Cardiac muscle cell (in vitro differentiated cells and primary cell): ENCODE measurements at regions not wholly inside any gene's neighbourhood (a gene's known extent, or its start where the extent isn't known, plus 50 kb on each side); places are given as distances from the start of the nearest gene placed in this dataset.
"Not testable (repeated sequence)": the region's sequence is repeated elsewhere in the genome, so short reads cannot be mapped to it uniquely, and the experiment has no call there.

Source experiments
- DNase-seq, 2 donors: peaks; one replicate each; pipeline versions ENCODE4 v3.0.0 to v3.0.0-alpha.2; 2010 to 2017; ENCODE audit warnings: low read depth in 1 of 2, low spot score in 1 of 2
- H3K27ac ChIP-seq: fragments of 200-600 bp; sonication (generic); 2 replicates; pipeline ENCODE4 v1.5.1; 2016
- H3K27me3 ChIP-seq: fragments of 200-600 bp; sonication (generic); 2 replicates; pipeline ENCODE4 v1.6.0; 2016; ENCODE audit warnings: control low read depth
- H3K36me3 ChIP-seq: fragments of 200-600 bp; sonication (generic); 2 replicates; pipeline ENCODE4 v1.5.1; 2016; ENCODE audit warnings: control low read depth
- H3K4me1 ChIP-seq: fragments of 200-600 bp; sonication (generic); 2 replicates; pipeline ENCODE4 v1.8.1; 2017; ENCODE audit warnings: low read depth, mild to moderate bottlenecking, mixed run types
- H3K4me3 ChIP-seq: fragments of 200-600 bp; sonication (generic); 2 replicates; pipeline ENCODE4 v1.5.1; 2016; ENCODE audit warnings: mild to moderate bottlenecking
- H3K9me3 ChIP-seq: fragments of 200-600 bp; sonication (generic); 2 replicates; pipeline ENCODE4 v1.5.1; 2017; ENCODE audit warnings: low read depth, mild to moderate bottlenecking, control low read depth
- TF ChIP-seq, protein P1 (sequence below): IDR thresholded peaks from 2 replicates; pipeline ENCODE4 v1.5.1; 2012; ENCODE audit warnings: low read depth, mild to moderate bottlenecking, low read length

DNA sequence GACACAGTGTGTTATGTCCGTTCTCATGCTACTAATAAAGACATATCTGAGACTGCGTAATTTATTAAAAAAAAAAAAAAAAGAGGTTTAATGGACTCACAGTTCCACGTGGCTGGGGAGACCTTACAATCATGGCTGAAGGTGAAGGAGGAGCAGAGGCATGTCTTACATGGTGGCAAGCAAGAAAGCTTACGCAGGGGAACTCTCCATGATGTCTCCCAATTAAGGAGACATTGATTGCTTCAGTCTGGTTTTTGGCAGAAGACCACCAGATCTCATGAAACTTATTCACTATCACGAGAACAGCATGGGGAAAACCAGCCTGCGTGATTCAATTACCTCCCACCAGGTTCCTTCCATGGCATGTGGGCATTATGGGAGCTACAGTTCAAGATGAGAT is 221.8 kb downstream of the ASMT start:
- no peaks in the 10 kb centered on the region for H3K27me3 ChIP-seq
- H3K4me3 ChIP-seq: no peak overlapping the region
- no peaks in the 10 kb centered on the region for H3K36me3 ChIP-seq
- no peak for DNase-seq
- no peaks in the 10 kb centered on the region for H3K4me1 ChIP-seq
- no peaks in the 10 kb centered on the region for H3K9me3 ChIP-seq
- H3K27ac ChIP-seq: no peak overlapping the region
- TF ChIP-seq, protein P1, sequence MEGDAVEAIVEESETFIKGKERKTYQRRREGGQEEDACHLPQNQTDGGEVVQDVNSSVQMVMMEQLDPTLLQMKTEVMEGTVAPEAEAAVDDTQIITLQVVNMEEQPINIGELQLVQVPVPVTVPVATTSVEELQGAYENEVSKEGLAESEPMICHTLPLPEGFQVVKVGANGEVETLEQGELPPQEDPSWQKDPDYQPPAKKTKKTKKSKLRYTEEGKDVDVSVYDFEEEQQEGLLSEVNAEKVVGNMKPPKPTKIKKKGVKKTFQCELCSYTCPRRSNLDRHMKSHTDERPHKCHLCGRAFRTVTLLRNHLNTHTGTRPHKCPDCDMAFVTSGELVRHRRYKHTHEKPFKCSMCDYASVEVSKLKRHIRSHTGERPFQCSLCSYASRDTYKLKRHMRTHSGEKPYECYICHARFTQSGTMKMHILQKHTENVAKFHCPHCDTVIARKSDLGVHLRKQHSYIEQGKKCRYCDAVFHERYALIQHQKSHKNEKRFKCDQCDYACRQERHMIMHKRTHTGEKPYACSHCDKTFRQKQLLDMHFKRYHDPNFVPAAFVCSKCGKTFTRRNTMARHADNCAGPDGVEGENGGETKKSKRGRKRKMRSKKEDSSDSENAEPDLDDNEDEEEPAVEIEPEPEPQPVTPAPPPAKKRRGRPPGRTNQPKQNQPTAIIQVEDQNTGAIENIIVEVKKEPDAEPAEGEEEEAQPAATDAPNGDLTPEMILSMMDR: no peak

DNA sequence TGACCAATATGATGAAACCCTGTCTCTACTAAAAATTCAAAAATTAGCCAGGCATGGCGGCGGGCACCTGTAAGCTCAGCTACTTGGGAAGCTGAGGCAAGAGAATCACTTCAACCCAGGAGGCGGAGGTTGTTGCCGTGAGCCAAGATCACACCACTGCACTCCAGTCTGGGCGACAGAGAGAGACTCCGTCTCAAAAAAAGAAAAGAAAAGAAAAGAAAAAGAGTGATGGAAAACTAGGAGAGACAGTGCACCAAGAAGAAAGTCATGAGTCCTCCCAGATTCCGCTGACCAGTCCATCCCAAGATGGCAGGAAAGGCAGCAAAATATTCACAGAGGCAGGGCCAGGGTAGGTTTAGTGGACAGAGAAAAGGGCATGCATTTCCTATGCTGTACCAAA is 226.9 kb downstream of the ASMT start:
- Histone ChIP-seq H3K36me3 (no peaks in the 10 kb centered on the region), H3K4me1 (no peaks in the 10 kb centered on the region), H3K27ac (no peak overlapping the region), H3K4me3 (no peak overlapping the region), H3K9me3 (no peaks in the 10 kb centered on the region), H3K27me3 (no peaks in the 10 kb centered on the region)
- TF ChIP-seq, protein P1: no peak
- no peak for DNase-seq

DNA sequence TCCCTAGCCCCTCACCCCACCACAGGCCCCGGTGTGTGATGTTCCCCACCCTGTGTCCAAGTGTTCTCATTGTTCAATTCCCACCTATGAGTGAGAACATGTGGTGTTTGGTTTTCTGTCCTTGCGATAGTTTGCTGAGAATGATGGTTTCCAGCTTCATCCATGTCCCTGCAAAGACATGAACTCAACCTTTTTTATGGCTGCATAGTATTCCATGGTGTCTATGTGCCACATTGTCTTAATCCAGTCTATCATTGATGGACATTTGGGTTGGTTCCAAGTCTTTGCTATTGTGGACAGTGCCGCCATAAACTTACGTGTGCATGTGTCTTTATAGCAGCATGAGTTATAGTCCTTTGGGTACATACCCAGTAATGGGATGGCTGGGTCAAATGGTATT is 232.1 kb downstream of the ASMT start:
- not testable (repeated sequence) for DNase-seq, H3K27ac ChIP-seq, H3K9me3 ChIP-seq, H3K36me3 ChIP-seq, H3K27me3 ChIP-seq, H3K4me1 ChIP-seq, H3K4me3 ChIP-seq

DNA sequence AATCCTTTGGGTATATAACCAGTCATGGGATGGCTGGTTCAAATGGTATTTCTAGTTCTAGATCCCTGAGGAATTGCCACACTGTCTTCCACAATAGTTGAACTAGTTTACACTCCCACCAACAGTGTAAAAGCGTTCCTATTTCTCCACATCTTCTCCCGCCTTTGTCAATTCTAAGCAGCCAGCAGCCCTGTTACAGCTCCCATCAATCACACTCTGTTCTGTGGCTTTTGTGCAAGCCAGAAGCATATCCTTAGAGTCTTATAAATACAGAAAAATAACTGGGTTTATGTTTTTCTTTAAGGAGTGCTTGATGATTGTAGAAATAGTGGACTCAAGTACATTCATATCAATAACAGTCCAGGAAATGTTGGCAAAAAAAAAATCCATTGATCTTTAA is 232.9 kb downstream of the ASMT start:
- H3K4me1 ChIP-seq, DNase-seq, H3K9me3 ChIP-seq, H3K27me3 ChIP-seq, H3K4me3 ChIP-seq, H3K27ac ChIP-seq, H3K36me3 ChIP-seq: not testable (repeated sequence)

DNA sequence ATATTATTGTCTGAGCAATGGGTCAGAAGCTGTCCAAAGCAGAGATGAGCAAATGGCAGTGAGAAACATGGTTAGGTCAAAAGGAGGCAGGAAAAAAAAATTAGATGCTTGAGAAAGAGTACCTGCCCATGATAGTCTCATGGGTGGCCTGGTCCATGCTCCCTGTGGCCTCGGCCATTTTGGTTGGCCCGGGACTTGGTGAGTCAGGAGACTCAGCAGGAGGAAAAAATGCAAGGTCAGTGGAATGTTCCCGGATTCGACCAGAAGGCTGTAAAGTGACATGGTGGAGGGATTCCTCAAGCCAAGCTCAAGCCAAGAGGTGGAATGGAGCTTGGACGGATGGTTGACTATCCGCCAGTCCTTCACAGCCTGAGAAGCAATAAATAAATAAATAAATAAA is 236.7 kb downstream of the ASMT start:
- TF ChIP-seq, protein P1: no peak
- H3K4me3 ChIP-seq: no peak overlapping the region

DNA sequence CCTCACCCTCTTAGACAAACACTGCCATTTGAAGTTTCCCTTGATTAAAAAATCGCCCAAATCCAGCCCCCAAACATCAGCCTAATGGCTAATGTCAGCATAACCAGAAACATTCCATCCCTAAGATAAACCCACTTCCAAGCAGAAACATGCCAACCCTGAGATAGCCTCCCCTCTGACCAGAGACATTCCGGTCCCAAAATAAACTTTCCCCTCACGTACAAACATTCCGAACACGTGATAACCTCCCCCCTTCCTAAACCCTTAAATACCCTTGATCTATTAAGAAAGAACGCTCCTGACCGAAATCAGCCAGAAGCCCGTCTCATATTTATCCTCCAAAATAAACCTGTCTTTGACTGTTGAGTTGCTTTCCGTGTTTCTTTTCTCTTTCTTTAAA is 237.2 kb downstream of the ASMT start:
- H3K9me3 ChIP-seq: no peaks in the 10 kb centered on the region
- no peak for DNase-seq
- H3K4me3 ChIP-seq: no peak overlapping the region
- no peaks in the 10 kb centered on the region for H3K36me3 ChIP-seq
- TF ChIP-seq, protein P1: no peak
- H3K27me3 ChIP-seq: no peaks in the 10 kb centered on the region
- no peaks in the 10 kb centered on the region for H3K4me1 ChIP-seq
- no peak overlapping the region for H3K27ac ChIP-seq

More for the DNA sequence above, 236.7 kb downstream of the ASMT start:
- H3K27me3 ChIP-seq: no peaks in the 10 kb centered on the region
- no peak for DNase-seq
- H3K9me3 ChIP-seq: no peaks in the 10 kb centered on the region
- no peak overlapping the region for H3K27ac ChIP-seq
- H3K4me1 ChIP-seq: no peaks in the 10 kb centered on the region
- no peaks in the 10 kb centered on the region for H3K36me3 ChIP-seq

DNA sequence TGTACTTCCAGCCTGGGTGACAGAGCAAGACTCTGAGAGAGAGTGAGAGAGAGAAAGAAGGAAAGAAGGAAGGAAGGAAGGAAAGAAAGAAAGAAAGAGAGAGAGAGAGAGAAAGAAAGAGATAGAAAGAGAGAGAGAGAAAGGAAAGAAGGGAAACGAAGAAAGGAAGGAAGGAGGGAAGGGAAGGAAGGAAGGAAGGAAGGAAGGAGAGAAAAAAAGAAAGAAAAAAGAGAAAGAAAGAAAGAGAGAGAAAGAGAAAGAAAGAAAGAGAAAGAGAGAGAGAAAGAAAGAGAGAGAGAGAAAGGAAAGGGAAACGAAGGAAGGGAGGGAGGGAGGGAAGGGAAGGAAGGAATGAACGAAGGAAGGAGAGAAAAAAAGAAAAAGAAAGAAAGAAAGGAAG is 238.6 kb downstream of the ASMT start:
- H3K4me1 ChIP-seq: no peaks in the 10 kb centered on the region
- H3K4me3 ChIP-seq: no peak overlapping the region
- no peak overlapping the region for H3K27ac ChIP-seq
- H3K9me3 ChIP-seq: no peaks in the 10 kb centered on the region
- no peak for DNase-seq
- TF ChIP-seq, protein P1: no peak
- no peaks in the 10 kb centered on the region for H3K36me3 ChIP-seq
- H3K27me3 ChIP-seq: no peaks in the 10 kb centered on the region
